ENCODE measurements at regions not wholly inside any gene's neighbourhood (a gene's known extent, or its start where the extent isn't known, plus 50 kb on each side); places are given as distances from the start of the nearest gene placed in this dataset.

DNA sequence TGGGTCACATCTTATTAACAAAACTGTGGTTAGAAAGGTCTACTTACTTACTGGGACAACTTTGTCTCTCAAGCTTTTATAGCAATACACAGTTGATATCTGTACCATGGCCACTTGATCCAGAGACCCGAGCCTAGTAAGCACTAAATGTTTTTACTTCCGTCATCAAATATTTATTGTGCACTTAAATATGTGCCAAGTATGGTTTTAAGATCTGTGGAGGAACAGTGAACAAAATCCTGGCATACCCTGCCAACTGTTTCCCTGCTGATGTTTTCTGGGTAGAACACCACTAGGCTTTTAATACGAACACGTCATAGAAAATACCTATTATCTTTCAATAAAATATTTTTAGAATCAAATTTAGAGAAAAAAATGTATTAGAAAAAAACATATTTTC lies 574.8 kb downstream of the HACE1 start:
- TF ChIP-seq, protein P1, sequence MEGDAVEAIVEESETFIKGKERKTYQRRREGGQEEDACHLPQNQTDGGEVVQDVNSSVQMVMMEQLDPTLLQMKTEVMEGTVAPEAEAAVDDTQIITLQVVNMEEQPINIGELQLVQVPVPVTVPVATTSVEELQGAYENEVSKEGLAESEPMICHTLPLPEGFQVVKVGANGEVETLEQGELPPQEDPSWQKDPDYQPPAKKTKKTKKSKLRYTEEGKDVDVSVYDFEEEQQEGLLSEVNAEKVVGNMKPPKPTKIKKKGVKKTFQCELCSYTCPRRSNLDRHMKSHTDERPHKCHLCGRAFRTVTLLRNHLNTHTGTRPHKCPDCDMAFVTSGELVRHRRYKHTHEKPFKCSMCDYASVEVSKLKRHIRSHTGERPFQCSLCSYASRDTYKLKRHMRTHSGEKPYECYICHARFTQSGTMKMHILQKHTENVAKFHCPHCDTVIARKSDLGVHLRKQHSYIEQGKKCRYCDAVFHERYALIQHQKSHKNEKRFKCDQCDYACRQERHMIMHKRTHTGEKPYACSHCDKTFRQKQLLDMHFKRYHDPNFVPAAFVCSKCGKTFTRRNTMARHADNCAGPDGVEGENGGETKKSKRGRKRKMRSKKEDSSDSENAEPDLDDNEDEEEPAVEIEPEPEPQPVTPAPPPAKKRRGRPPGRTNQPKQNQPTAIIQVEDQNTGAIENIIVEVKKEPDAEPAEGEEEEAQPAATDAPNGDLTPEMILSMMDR (IDR thresholded peaks at IDR 0.05), result no peak
- no peak for TF ChIP-seq POLR2A (IDR thresholded peaks at IDR 0.05)
